PFSK-1 (cell line): ENCODE measurements at regions not wholly inside any gene's neighbourhood (a gene's known extent, or its start where the extent isn't known, plus 50 kb on each side); places are given as distances from the start of the nearest gene placed in this dataset.

Experiments used
- FOXP2 ChIP-seq: optimal IDR thresholded peaks from 2 replicates; pipeline ENCODE3; 2011; ENCODE audit warnings: borderline replicate concordance, control low read depth, inconsistent platforms; ENCODE audit not compliant: insufficient read depth; ENCODE audit errors: extremely low read length, extremely low read depth
- POLR2AphosphoS5 ChIP-seq: IDR thresholded peaks from 2 replicates; pipeline ENCODE4 v1.6.1; 2012; ENCODE audit warnings: low read depth, mild to moderate bottlenecking, control low read depth, low read length, moderate library complexity
- REST ChIP-seq, 2 experiments: IDR thresholded peaks; 2 replicates each; pipeline versions ENCODE4 v1.6.1 to v1.8.0; 2011 to 2012; ENCODE audit warnings: low read depth in 2 of 2, low read length in 2 of 2, control low read depth in 1 of 2, inconsistent platforms in 1 of 2, mild to moderate bottlenecking in 1 of 2, moderate library complexity in 1 of 2; ENCODE audit not compliant: insufficient read depth in 1 of 2
- SIN3A ChIP-seq: IDR thresholded peaks from 2 replicates; pipeline ENCODE4 v1.6.1; 2012; ENCODE audit warnings: mild to moderate bottlenecking, low read length, moderate library complexity, borderline replicate concordance; ENCODE audit not compliant: insufficient read depth
- TAF1 ChIP-seq: IDR thresholded peaks from 2 replicates; pipeline ENCODE4 v1.6.1; 2012; ENCODE audit warnings: low read length, control low read depth, borderline replicate concordance; ENCODE audit not compliant: insufficient read depth

- TF ChIP-seq SIN3A (no peak), REST (IDR thresholded peaks at IDR 0.05; ENCODE audit: insufficient read depth in 1 of 2, low read depth in 2 of 2, low read length in 2 of 2) (no peak), POLR2AphosphoS5 (no peak), TAF1 (no peak), FOXP2 (no peak)
These were observed 513.2 kb downstream of the NFIB start for GRCh38 chr9:13800776-13801175.

GRCh38 chr9:13791816-13792215 lies 512.3 kb upstream of the MPDZ start:
- TF ChIP-seq SIN3A (no peak), REST (IDR thresholded peaks at IDR 0.05; ENCODE audit: insufficient read depth in 1 of 2, low read depth in 2 of 2, low read length in 2 of 2) (no peak), POLR2AphosphoS5 (no peak), TAF1 (no peak), FOXP2 (no peak)

GRCh38 chr9:13790055-13790454 lies 510.6 kb upstream of the MPDZ start:
- TF ChIP-seq SIN3A, result no peak
- TF ChIP-seq TAF1, result no peak

- no peak for TF ChIP-seq REST (IDR thresholded peaks at IDR 0.05; ENCODE audit: insufficient read depth in 1 of 2, low read depth in 2 of 2, low read length in 2 of 2)
- no peak for TF ChIP-seq SIN3A
- no peak for TF ChIP-seq TAF1
- no peak for TF ChIP-seq FOXP2
- no peak for TF ChIP-seq POLR2AphosphoS5
These were observed 507.8 kb upstream of the MPDZ start for GRCh38 chr9:13787234-13787833.

- TF ChIP-seq TAF1, result no peak
- TF ChIP-seq POLR2AphosphoS5, result no peak
- no peak for TF ChIP-seq FOXP2
- no peak for TF ChIP-seq REST (IDR thresholded peaks at IDR 0.05; ENCODE audit: insufficient read depth in 1 of 2, low read depth in 2 of 2, low read length in 2 of 2)
- TF ChIP-seq SIN3A, result no peak
These were observed 507.2 kb upstream of the MPDZ start for GRCh38 chr9:13786711-13787110.
